CD4-positive, alpha-beta T cell treated with Interleukin-6 at 100 ng/mL for 8 hours (primary cell): ENCODE measurements at regions not wholly inside any gene's neighbourhood (a gene's known extent, or its start where the extent isn't known, plus 50 kb on each side); places are given as distances from the start of the nearest gene placed in this dataset.

Experiments used
- DNase-seq: peaks from one replicate; pipeline ENCODE4 v3.0.0-alpha.2; 2020; ENCODE audit warnings: mixed read lengths, low spot score

DNA sequence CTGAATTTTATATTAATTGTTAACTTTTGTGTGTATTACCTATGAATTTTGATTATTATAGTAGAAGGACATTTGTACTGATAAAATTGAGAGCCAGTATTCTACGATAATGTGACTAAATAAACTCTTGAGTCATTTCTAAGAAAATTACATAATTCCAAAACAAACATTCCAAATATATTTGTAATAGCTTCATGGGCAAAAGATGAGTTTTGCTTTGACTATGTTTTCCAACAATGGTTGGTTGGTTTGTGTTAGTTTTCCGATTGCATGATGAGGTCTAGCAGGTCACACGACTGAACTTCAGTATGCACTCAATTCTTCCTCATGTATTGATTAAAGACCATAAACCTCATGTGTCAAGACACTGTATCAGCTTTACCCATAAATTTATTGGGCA lies 71.7 kb upstream of the WDR75 start:
- no peak for DNase-seq

GRCh38 chr2:189370719-189371118 lies 70.6 kb upstream of the WDR75 start:
- DNase-seq: no peak

- no peak for DNase-seq
These were observed 68.5 kb upstream of the WDR75 start for GRCh38 chr2:189372688-189373257.

DNA sequence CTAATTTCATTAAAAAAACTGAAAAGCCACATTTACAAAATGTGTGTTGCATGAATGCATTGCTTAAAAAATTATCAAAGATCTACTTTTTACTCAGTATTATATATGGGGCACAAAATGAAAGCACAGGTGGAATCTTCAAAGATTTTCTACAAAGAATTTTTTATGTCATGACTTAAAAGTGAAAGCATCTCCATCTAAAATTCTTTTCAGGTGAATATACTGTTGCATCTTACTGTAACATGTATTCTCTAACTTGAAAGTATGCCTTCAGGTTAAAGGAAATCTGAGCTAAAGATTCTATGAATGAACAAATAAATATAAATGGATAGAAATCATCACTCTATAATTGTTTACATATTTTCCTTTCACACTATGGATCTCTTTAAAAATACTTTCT lies 66.8 kb upstream of the WDR75 start:
- DNase-seq: no peak

- no peak for DNase-seq
These were observed 65.4 kb upstream of the WDR75 start for GRCh38 chr2:189375842-189376241.

DNA sequence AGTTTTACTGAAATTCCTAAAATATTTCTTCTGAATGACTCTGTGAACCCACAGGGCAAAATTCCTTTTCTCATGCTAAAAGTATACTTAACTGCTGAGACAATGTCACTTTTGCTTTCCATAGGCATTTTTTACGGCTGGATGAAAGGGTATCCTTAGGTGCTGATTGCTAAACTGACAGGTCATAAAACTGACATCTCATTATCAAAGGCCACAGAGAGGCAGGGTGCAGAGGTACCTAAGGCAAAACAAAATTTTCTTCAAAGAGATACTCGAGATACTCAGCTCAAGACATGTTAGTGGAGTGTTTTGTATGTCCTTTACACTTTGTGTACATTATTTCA lies 62.0 kb upstream of the WDR75 start:
- no peak for DNase-seq

GRCh38 chr2:189379731-189380261 lies 61.5 kb upstream of the WDR75 start:
- DNase-seq: no peak

DNA sequence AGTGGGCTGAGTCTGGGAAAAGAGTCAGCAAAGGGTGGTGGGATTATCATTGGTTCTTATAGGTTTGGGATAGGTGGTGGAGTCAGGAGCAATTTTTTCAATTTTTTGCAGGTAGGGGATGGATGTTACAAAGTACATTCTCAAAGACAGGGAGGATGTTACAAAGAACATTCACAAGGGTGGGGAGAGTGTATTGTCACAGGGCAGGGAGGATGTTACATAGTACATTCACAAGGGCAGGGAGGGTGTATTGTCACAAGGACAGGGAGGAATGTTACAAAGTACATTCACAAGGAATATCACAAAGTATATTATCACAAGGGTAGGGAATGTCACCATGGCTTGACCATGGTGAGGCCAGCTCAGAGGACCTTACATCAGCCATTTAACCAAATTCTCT lies 58.6 kb upstream of the WDR75 start:
- no peak for DNase-seq

GRCh38 chr2:189386741-189387140 lies 54.5 kb upstream of the WDR75 start:
- no peak for DNase-seq

DNA sequence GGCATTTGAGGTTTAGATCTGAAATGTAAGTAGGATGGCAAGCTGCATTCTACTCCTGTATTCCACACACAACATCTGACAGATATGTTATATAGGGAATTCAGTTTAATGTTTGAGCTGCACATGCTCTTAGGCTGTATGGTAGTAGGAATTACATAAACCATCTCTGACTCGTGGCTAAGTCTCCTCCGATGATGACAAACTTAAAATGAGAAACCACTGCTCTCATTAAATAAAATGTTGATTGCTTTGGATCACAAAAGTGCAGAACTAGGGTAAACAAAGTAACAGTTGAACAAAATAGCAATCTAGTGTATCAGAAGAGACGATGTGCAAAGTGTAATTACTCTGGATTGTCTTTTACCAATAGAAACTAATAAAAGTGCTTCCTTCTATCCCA lies 50.1 kb upstream of the WDR75 start:
- no peak for DNase-seq
